Caco-2 (cell line): ENCODE measurements at regions not wholly inside any gene's neighbourhood (a gene's known extent, or its start where the extent isn't known, plus 50 kb on each side); places are given as distances from the start of the nearest gene placed in this dataset.

Experiments
- BruUV-seq: library from RNA; stranded (reverse); fragments of 400-500 nt; replicated peaks from 2 replicates; lab custom pipeline; 2021; lab: Mats Ljungman, UMichigan
- CTCF ChIA-PET: fragments of 300-600 bp; sonication (Branson Sonifier 250); formaldehyde crosslinking; loops from one replicate; lab custom pipeline; 2022; ENCODE audit warnings: antibody characterized with exemption; lab: Charles Lee
- POLR2A ChIA-PET: fragments of 300-600 bp; sonication (Branson Sonifier 250); formaldehyde crosslinking; loops from one replicate; lab custom pipeline; 2022; ENCODE audit warnings: antibody characterized with exemption; lab: Charles Lee
- DNase-seq, 2 experiments: peaks; one replicate each; pipeline versions ENCODE4 v3.0.0 to v3.0.0-alpha.2; 2020 to 2022
- H3K27me3 ChIP-seq: replicated peaks from 2 replicates; pipeline ENCODE4 v1.6.0; 2011; ENCODE audit warnings: low read length; ENCODE audit not compliant: control insufficient read depth, insufficient read depth
- H3K36me3 ChIP-seq: 2 replicates; pipeline ENCODE4 v1.5.1; 2011; ENCODE audit warnings: low read length; ENCODE audit not compliant: control insufficient read depth, insufficient read depth
- H3K4me1 ChIP-seq: fragments of 250-450 bp; sonication (Bioruptor Pico); 2 replicates; pipeline ENCODE4 v1.5.1; 2020; ENCODE audit warnings: mild to moderate bottlenecking
- H3K4me3 ChIP-seq: 2 replicates; pipeline ENCODE4 v1.5.1; 2011; ENCODE audit warnings: low read depth, mild to moderate bottlenecking, control low read depth, low read length
- H3K9me3 ChIP-seq: fragments of 250-450 bp; sonication (Bioruptor Pico); 2 replicates; pipeline ENCODE4 v1.5.1; 2020; ENCODE audit warnings: mild to moderate bottlenecking, moderate library complexity
- H3K27ac Mint-ChIP-seq: one replicate; pipeline ENCODE4 v1.8.0; 2022; ENCODE audit warnings: mixed read lengths; ENCODE audit not compliant: unreplicated experiment
- H3K27me3 Mint-ChIP-seq: one replicate; pipeline ENCODE4 v1.8.0; 2022; ENCODE audit warnings: mixed read lengths; ENCODE audit not compliant: insufficient read depth, unreplicated experiment
- H3K36me3 Mint-ChIP-seq: one replicate; pipeline ENCODE4 v1.8.0; 2022; ENCODE audit warnings: mild to moderate bottlenecking, mixed read lengths; ENCODE audit not compliant: insufficient read depth, unreplicated experiment
- H3K4me1 Mint-ChIP-seq: one replicate; pipeline ENCODE4 v1.8.0; 2022; ENCODE audit warnings: low read depth, mixed read lengths; ENCODE audit not compliant: unreplicated experiment
- H3K4me3 Mint-ChIP-seq: one replicate; pipeline ENCODE4 v1.8.0; 2022; ENCODE audit warnings: mild to moderate bottlenecking, moderate library complexity, mixed read lengths; ENCODE audit not compliant: unreplicated experiment
- H3K9me3 Mint-ChIP-seq: one replicate; pipeline ENCODE4 v1.8.0; 2022; ENCODE audit warnings: mixed read lengths; ENCODE audit not compliant: unreplicated experiment
- CTCF ChIP-seq, 2 experiments: fragments of 200-600 bp in 1 of 2; IDR thresholded peaks; 1 replicate in 1 of 2; 2 replicates in 1 of 2; pipeline versions ENCODE4 v1.5.1 to v1.8.0; 2011 to 2022; ENCODE audit warnings: antibody characterized with exemption in 1 of 2, control low read depth in 1 of 2, inconsistent platforms in 1 of 2, low read depth in 1 of 2, low read length in 1 of 2, mild to moderate bottlenecking in 1 of 2, moderate library complexity in 1 of 2; ENCODE audit not compliant: insufficient read depth in 1 of 2, severe bottlenecking in 1 of 2, unreplicated experiment in 1 of 2
- intact Hi-C: fragments of 100-400 bp; cut with micrococcal nuclease; formaldehyde crosslinking; loops from one replicate; pipeline ENCODE4 v1.10.0; 2022; ENCODE audit not compliant: unreplicated experiment

- Histone ChIP-seq H3K36me3 (no peaks in the 10 kb centered on the region), H3K4me3 (no peak overlapping the region), H3K27me3 (no peaks in the 10 kb centered on the region), H3K9me3 (peaks cover 14% of the 10 kb centered on the region), H3K4me1 (no peaks in the 10 kb centered on the region)
- POLR2A ChIA-PET: no interaction called here
- H3K4me3 Mint-ChIP-seq: no peak overlapping the region
- no peak for DNase-seq
- no peaks in the 10 kb centered on the region for H3K27me3 Mint-ChIP-seq
- intact Hi-C loops: no loop called here
- peaks cover 24% of the 10 kb centered on the region for H3K9me3 Mint-ChIP-seq
- H3K36me3 Mint-ChIP-seq: no peaks in the 10 kb centered on the region
- CTCF ChIA-PET: no interaction called here
- no peak overlapping the region for H3K27ac Mint-ChIP-seq
- H3K4me1 Mint-ChIP-seq: no peaks in the 10 kb centered on the region
- TF ChIP-seq CTCF (IDR thresholded peaks at IDR 0.05; ENCODE audit: insufficient read depth in 1 of 2, low read depth in 1 of 2, low read length in 1 of 2, severe bottlenecking in 1 of 2, unreplicated experiment in 1 of 2): no peak
- BruUV-seq: no TSS peak
Observed at GRCh38 chr11:104352036-104352435, 188.1 kb upstream of the PDGFD start.

DNA sequence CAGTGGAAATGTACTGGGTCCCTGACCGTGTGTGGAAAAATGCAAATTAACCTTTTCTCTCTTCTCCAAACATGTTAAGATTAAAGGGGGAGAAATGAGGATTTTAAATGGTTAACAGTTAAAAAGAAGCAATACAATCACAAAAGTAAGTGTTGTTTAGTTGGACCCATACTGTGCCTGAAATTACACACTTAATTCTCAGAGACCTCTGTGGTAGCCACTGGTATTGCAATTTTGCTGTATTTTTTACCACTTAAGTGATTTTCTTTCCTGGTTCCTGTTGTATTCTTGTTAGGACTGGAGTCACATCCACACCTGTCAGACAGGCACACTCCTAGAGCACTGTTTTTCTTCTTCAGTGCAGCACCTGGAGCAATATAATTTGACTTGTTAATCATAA, 179.6 kb upstream of the PDGFD start:
- POLR2A ChIA-PET: no interaction called here
- peak; percentile 46 to 52 for TF ChIP-seq CTCF (IDR thresholded peaks at IDR 0.05; ENCODE audit: insufficient read depth in 1 of 2, low read depth in 1 of 2, low read length in 1 of 2, severe bottlenecking in 1 of 2, unreplicated experiment in 1 of 2)

GRCh38 chr11:104340590-104340989, 176.6 kb upstream of the PDGFD start:
- H3K27ac Mint-ChIP-seq: no peak overlapping the region
- Histone ChIP-seq H3K9me3 (no peaks in the 10 kb centered on the region), H3K27me3 (no peaks in the 10 kb centered on the region), H3K36me3 (no peaks in the 10 kb centered on the region), H3K4me1 (no peaks in the 10 kb centered on the region), H3K4me3 (no peak overlapping the region)
- POLR2A ChIA-PET: no interaction called here
- H3K4me1 Mint-ChIP-seq: no peaks in the 10 kb centered on the region
- H3K27me3 Mint-ChIP-seq: peaks cover 3% of the 10 kb centered on the region
- CTCF ChIA-PET: no interaction called here
- H3K4me3 Mint-ChIP-seq: no peak overlapping the region
- no peak for TF ChIP-seq CTCF (IDR thresholded peaks at IDR 0.05; ENCODE audit: insufficient read depth in 1 of 2, low read depth in 1 of 2, low read length in 1 of 2, severe bottlenecking in 1 of 2, unreplicated experiment in 1 of 2)
- intact Hi-C loops: no loop called here
- DNase-seq: no peak
- no peaks in the 10 kb centered on the region for H3K9me3 Mint-ChIP-seq
- no peaks in the 10 kb centered on the region for H3K36me3 Mint-ChIP-seq
- no TSS peak for BruUV-seq

More for the DNA sequence above, 179.6 kb upstream of the PDGFD start:
- no peaks in the 10 kb centered on the region for H3K36me3 ChIP-seq
- H3K4me3 Mint-ChIP-seq: no peak overlapping the region
- no peaks in the 10 kb centered on the region for H3K27me3 Mint-ChIP-seq
- H3K4me1 ChIP-seq: no peaks in the 10 kb centered on the region
- H3K4me1 Mint-ChIP-seq: no peaks in the 10 kb centered on the region
- CTCF ChIA-PET: no interaction called here
- peak in 1 of 2 experiments; percentile 29 for DNase-seq
- H3K9me3 ChIP-seq: no peaks in the 10 kb centered on the region
- no peaks in the 10 kb centered on the region for H3K9me3 Mint-ChIP-seq
- no TSS peak for BruUV-seq
- H3K36me3 Mint-ChIP-seq: no peaks in the 10 kb centered on the region
- no peak overlapping the region for H3K27ac Mint-ChIP-seq
- H3K4me3 ChIP-seq: no peak overlapping the region
- intact Hi-C loops: no loop called here
- no peaks in the 10 kb centered on the region for H3K27me3 ChIP-seq
